ENCODE measurements at regions not wholly inside any gene's neighbourhood (a gene's known extent, or its start where the extent isn't known, plus 50 kb on each side); places are given as distances from the start of the nearest gene placed in this dataset.

- no peaks in the 10 kb centered on the region for H4K20me1 ChIP-seq (ENCODE audit: control insufficient read depth, insufficient read depth)
- intact Hi-C loops (cut with micrococcal nuclease; ENCODE audit: unreplicated experiment) = no loop called here
- ChIA-PET SMC1A (ENCODE audit: uncharacterized antibody, unreplicated experiment) (no interaction called here), CTCF (no interaction called here), POLR2A (no interaction called here), RAD21 (ENCODE audit: unreplicated experiment) (no interaction called here)
- no peak overlapping the region for H2AFZ ChIP-seq (ENCODE audit: control insufficient read depth, low read depth, low read length)
- no peaks in the 10 kb centered on the region for H3K36me3 ChIP-seq (ENCODE audit: control insufficient read depth in 2 of 2, insufficient read depth in 2 of 2, low read length in 1 of 2)
- FAIRE-seq (no peak), DNase-seq (ENCODE audit: low read depth, low spot score) (no peak), ATAC-seq (no peak)
- no peak overlapping the region for H3K27ac ChIP-seq (ENCODE audit: control insufficient read depth, insufficient read depth)
- BruUV-seq (replicated peaks) = no TSS peak
- in situ Hi-C loops (cut with MboI) = no loop called here
- H3K79me2 ChIP-seq (ENCODE audit: control insufficient read depth, insufficient read depth, low read length) = no peaks in the 10 kb centered on the region
- no peaks in the 10 kb centered on the region for H3K9me3 ChIP-seq (replicated peaks; ENCODE audit: control insufficient read depth, insufficient read depth, low read length)
- H3K4me2 ChIP-seq (ENCODE audit: control insufficient read depth, insufficient read depth) = no peak overlapping the region
- no peak overlapping the region for H3K4me3 ChIP-seq
- no peaks in the 10 kb centered on the region for H3K4me1 ChIP-seq (ENCODE audit: control insufficient read depth, insufficient read depth, low read length)
- no peaks in the 10 kb centered on the region for H3K27me3 ChIP-seq (replicated peaks in 1 of 2; ENCODE audit: control insufficient read depth in 2 of 2, insufficient read depth in 2 of 2, low read length in 1 of 2)
- no peak overlapping the region for H3K9ac ChIP-seq (ENCODE audit: control insufficient read depth, insufficient read depth, low read length)
- TF ChIP-seq ZNF384 (IDR thresholded peaks at IDR 0.05; ENCODE audit: borderline replicate concordance, low read depth, low read length) = no peak
- TF ChIP-seq YBX1 (IDR thresholded peaks at IDR 0.05) = no peak
- no peak for TF ChIP-seq ZBTB40 (IDR thresholded peaks at IDR 0.05; ENCODE audit: borderline replicate concordance)
- TF ChIP-seq HDAC2 (IDR thresholded peaks at IDR 0.05) = no peak
- TF ChIP-seq SP1 (IDR thresholded peaks at IDR 0.05; ENCODE audit: low read depth, low read length) = no peak
- no peak for TF ChIP-seq POLR2A (IDR thresholded peaks at IDR 0.05; ENCODE audit: low read depth, low read length)
- TF ChIP-seq ELK1 (IDR thresholded peaks at IDR 0.05; ENCODE audit: low read depth, low read length) = no peak
- TF ChIP-seq EGR1 (IDR thresholded peaks at IDR 0.05; ENCODE audit: borderline replicate concordance in 1 of 2, low read depth in 2 of 2, low read length in 2 of 2) = no peak
- TF ChIP-seq CBX3 (IDR thresholded peaks at IDR 0.05; ENCODE audit: borderline replicate concordance, low read depth) = no peak
- TF ChIP-seq SRF (IDR thresholded peaks at IDR 0.05; ENCODE audit: low read depth in 2 of 2, low read length in 2 of 2) = no peak
- no peak for TF ChIP-seq REST (IDR thresholded peaks at IDR 0.05; ENCODE audit: low read depth, low read length)
- no peak for TF ChIP-seq POLR2AphosphoS5 (IDR thresholded peaks at IDR 0.05; ENCODE audit: low read length)
- no peak for TF ChIP-seq HDAC6 (IDR thresholded peaks at IDR 0.05; ENCODE audit: unreplicated experiment)
- no peak for TF ChIP-seq SKIL (IDR thresholded peaks at IDR 0.05; ENCODE audit: low read depth, poor library complexity, severe bottlenecking)
- no peak for TF ChIP-seq SMAD5 (IDR thresholded peaks at IDR 0.05; ENCODE audit: low read depth)
- no peak for TF ChIP-seq ZNF207 (IDR thresholded peaks at IDR 0.05; ENCODE audit: borderline replicate concordance)
- TF ChIP-seq SMAD1 (IDR thresholded peaks at IDR 0.05; ENCODE audit: low read depth, partially characterized antibody) = no peak
Observed at GRCh38 chr4:96955691-96956090, 1115.8 kb downstream of the PDHA2 start.

Data from GM12878 (cell line).